ENCODE measurements at regions not wholly inside any gene's neighbourhood (a gene's known extent, or its start where the extent isn't known, plus 50 kb on each side); places are given as distances from the start of the nearest gene placed in this dataset.

DNA sequence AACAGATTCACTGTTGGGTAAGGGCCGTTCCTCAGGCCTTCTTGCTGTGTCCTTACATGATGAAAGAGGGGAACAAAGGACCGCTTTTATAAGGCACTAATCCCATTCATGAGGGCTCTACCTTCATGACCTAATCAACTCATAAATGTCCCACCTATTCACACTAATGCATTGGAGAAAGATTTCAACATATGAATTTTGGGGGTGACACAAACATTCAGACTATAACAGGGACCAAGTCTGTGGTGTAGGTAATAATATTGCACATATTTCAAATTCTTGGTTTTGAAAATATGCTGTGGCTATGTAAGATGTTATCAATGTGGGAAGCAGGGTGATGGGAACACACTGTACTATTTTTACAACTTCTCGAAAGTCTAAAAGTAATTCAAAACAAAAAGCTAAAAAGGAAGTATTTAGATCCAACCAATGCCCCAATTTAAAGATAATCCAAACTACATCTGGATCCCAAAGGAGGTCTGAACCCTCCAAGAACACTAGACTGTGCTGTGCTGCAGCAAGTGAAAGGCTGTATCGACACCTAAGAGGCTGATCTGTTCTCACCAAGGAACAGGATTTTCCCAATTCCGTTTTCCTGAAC is 82.4 kb upstream of the TGIF1 start:
- 51 to 58% methylated on average over 5 of the region's 5 CpGs for WGBS, 2 donors
- H3K27me3 ChIP-seq: no peaks in the 10 kb centered on the region
- no peaks in the 10 kb centered on the region for H3K9me3 ChIP-seq
- no peak overlapping the region for H3K4me3 ChIP-seq
- no peak overlapping the region for H3K27ac ChIP-seq
- no peaks in the 10 kb centered on the region for H3K36me3 ChIP-seq (ENCODE audit: low read depth, missing control alignments)
- H3K4me1 ChIP-seq: no peaks in the 10 kb centered on the region
- DNase-seq: no peak
- intact Hi-C loops (cut with DNase I; ENCODE audit: low total_unique reads): no loop called here
- TF ChIP-seq POLR2A (IDR thresholded peaks at IDR 0.05): no peak
- TF ChIP-seq, protein P1, sequence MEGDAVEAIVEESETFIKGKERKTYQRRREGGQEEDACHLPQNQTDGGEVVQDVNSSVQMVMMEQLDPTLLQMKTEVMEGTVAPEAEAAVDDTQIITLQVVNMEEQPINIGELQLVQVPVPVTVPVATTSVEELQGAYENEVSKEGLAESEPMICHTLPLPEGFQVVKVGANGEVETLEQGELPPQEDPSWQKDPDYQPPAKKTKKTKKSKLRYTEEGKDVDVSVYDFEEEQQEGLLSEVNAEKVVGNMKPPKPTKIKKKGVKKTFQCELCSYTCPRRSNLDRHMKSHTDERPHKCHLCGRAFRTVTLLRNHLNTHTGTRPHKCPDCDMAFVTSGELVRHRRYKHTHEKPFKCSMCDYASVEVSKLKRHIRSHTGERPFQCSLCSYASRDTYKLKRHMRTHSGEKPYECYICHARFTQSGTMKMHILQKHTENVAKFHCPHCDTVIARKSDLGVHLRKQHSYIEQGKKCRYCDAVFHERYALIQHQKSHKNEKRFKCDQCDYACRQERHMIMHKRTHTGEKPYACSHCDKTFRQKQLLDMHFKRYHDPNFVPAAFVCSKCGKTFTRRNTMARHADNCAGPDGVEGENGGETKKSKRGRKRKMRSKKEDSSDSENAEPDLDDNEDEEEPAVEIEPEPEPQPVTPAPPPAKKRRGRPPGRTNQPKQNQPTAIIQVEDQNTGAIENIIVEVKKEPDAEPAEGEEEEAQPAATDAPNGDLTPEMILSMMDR (IDR thresholded peaks at IDR 0.05): no peak

DNA sequence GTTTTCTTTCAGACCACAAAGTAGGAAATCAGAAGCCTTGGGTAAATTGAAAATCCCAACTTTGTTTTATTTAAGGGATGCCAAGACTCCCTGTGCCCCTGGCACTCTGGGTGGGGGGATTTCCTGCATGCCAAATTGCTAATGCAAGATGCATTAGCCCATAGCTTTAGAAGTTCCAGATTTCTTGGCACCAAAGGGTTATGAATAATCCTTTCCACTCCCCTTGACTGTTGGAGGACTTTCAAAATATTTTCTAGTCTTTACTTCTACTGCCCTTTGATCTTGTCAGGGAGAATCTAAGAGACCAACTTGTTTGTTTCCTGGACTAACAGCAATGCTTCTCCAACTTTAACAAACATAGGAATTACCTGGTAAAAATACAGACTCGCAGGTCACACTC is 81.8 kb upstream of the TGIF1 start:
- no peaks in the 10 kb centered on the region for H3K36me3 ChIP-seq (ENCODE audit: low read depth, missing control alignments)
- H3K4me1 ChIP-seq: no peaks in the 10 kb centered on the region
- H3K9me3 ChIP-seq: no peaks in the 10 kb centered on the region
- no peak overlapping the region for H3K4me3 ChIP-seq
- no peak for TF ChIP-seq POLR2A (IDR thresholded peaks at IDR 0.05)
- TF ChIP-seq, protein P1 (IDR thresholded peaks at IDR 0.05): no peak
- WGBS, 2 donors: 76 to 85% methylated on average over 1 of the region's 1 CpG
- no peaks in the 10 kb centered on the region for H3K27me3 ChIP-seq
- no peak for DNase-seq
- no peak overlapping the region for H3K27ac ChIP-seq
- intact Hi-C loops (cut with DNase I; ENCODE audit: low total_unique reads): no loop called here

DNA sequence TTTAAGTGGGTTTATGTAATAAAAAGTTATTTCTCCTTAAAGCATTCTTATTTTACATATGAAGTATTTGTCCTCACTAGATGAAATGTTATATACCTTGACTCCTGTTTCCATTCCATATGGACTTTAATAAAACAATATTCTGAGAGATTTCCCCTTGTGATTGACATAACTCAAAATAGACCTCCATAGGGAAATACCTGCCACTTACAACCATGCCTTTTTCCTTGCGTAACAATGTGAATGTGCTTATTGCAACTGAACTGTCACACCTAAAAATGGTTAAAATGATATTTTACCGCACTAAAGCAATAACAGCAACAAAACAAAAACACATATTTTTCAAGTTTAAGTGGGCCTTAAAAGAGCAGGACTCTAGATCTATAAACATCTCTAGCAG is 70.3 kb upstream of the TGIF1 start:
- no peak for DNase-seq
- Histone ChIP-seq H3K27me3 (no peaks in the 10 kb centered on the region), H3K36me3 (ENCODE audit: low read depth, missing control alignments) (no peaks in the 10 kb centered on the region), H3K27ac (no peak overlapping the region), H3K4me3 (no peak overlapping the region), H3K9me3 (no peaks in the 10 kb centered on the region), H3K4me1 (no peaks in the 10 kb centered on the region)
- TF ChIP-seq, protein P1 (IDR thresholded peaks at IDR 0.05): no peak
- TF ChIP-seq POLR2A (IDR thresholded peaks at IDR 0.05): no peak
- intact Hi-C loops (cut with DNase I; ENCODE audit: low total_unique reads): no loop called here
- 90 to 96% methylated on average over 2 of the region's 2 CpGs for WGBS, 2 donors

DNA sequence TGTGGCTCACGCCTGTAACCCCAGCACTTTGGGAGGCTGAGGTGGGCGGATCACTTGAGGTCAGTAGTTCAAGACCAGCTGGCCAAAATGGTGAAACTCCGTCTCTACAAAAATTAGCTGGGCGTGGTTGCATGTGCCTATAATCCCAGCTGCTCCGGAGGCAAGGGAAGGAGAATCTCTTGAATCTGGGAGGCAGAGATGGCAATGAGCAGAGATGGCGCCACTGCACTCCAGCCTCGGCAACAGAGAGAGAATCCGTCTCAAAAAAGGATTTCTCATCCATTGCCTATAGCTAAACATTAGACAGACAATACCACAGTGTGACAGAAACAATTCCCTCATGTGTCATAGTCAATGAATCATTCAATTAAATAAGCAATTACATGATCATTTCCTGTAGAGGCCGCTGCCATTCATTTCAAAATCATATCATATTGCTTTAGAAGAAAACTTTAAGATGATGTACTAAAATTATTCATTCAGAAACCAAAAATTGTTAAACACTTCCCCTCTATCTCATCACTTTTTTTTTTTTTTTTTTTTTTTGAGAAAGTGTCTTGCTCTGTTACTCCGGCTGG is 69.5 kb upstream of the TGIF1 start:
- intact Hi-C loops (cut with DNase I; ENCODE audit: low total_unique reads): no loop called here
- Histone ChIP-seq H3K4me3 (no peak overlapping the region), H3K9me3 (no peaks in the 10 kb centered on the region), H3K4me1 (no peaks in the 10 kb centered on the region), H3K36me3 (ENCODE audit: low read depth, missing control alignments) (no peaks in the 10 kb centered on the region), H3K27ac (no peak overlapping the region), H3K27me3 (no peaks in the 10 kb centered on the region)
- TF ChIP-seq, protein P1 (IDR thresholded peaks at IDR 0.05): no peak
- TF ChIP-seq POLR2A (IDR thresholded peaks at IDR 0.05): no peak
- no peak for DNase-seq
- WGBS, 2 donors: 56 to 73% methylated on average over 10 of the region's 10 CpGs

GRCh38 chr18:3383381-3383915 is 66.5 kb upstream of the TGIF1 start:
- Histone ChIP-seq H3K9me3 (no peaks in the 10 kb centered on the region), H3K4me1 (no peaks in the 10 kb centered on the region), H3K27me3 (no peaks in the 10 kb centered on the region), H3K36me3 (ENCODE audit: low read depth, missing control alignments) (no peaks in the 10 kb centered on the region), H3K27ac (no peak overlapping the region), H3K4me3 (no peak overlapping the region)
- TF ChIP-seq, protein P1 (IDR thresholded peaks at IDR 0.05): no peak
- no peak for TF ChIP-seq POLR2A (IDR thresholded peaks at IDR 0.05)
- intact Hi-C loops (cut with DNase I; ENCODE audit: low total_unique reads): no loop called here
- DNase-seq: no peak
- 40 to 52% methylated on average over 5 of the region's 5 CpGs for WGBS, 2 donors

Measured in testis (tissue), 2 donors.